ENCODE measurements at regions not wholly inside any gene's neighbourhood (a gene's known extent, or its start where the extent isn't known, plus 50 kb on each side); places are given as distances from the start of the nearest gene placed in this dataset.
"Not testable (repeated sequence)": the region's sequence is repeated elsewhere in the genome, so short reads cannot be mapped to it uniquely, and the experiment has no call there.

DNA sequence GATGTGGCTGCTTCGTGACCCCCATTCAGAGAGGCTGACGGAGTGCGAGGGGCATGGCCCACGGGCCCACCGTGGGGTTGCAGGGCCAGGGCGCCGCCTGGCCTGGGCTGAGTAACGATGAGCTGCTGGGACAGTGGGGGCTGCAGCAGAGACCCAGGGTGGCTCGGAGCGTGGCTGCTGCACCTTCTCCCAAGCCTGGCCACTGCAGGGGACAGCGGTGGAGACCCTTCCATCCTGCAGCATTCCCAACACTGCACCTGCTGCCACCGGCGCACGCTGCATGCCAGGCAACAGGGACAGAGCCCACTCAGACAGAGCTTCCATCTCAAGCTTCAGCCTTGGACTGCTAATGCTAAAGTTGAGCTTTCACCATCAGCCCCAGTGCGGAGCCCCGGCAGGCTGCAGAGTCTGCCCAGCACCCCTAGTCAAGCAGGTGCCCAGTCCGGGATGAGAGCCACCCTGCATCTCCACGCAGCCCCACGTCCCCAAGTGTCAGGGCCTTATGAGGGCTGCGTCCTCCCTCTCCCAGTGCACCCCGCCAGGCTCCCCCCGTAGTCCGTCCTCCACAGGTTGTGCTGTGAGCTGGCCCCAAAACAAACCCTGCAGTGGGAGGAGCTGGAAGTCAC is 89.4 kb upstream of the AFDN start:
- DNase-seq = no peak

- DNase-seq = no peak
These were observed 88.3 kb upstream of the AFDN start for GRCh38 chr6:167738386-167738785.

- DNase-seq = no peak
These were observed 86.8 kb upstream of the AFDN start for GRCh38 chr6:167739721-167740475.

- no peak for DNase-seq
These were observed 83.9 kb upstream of the AFDN start for GRCh38 chr6:167742719-167743303.

DNA sequence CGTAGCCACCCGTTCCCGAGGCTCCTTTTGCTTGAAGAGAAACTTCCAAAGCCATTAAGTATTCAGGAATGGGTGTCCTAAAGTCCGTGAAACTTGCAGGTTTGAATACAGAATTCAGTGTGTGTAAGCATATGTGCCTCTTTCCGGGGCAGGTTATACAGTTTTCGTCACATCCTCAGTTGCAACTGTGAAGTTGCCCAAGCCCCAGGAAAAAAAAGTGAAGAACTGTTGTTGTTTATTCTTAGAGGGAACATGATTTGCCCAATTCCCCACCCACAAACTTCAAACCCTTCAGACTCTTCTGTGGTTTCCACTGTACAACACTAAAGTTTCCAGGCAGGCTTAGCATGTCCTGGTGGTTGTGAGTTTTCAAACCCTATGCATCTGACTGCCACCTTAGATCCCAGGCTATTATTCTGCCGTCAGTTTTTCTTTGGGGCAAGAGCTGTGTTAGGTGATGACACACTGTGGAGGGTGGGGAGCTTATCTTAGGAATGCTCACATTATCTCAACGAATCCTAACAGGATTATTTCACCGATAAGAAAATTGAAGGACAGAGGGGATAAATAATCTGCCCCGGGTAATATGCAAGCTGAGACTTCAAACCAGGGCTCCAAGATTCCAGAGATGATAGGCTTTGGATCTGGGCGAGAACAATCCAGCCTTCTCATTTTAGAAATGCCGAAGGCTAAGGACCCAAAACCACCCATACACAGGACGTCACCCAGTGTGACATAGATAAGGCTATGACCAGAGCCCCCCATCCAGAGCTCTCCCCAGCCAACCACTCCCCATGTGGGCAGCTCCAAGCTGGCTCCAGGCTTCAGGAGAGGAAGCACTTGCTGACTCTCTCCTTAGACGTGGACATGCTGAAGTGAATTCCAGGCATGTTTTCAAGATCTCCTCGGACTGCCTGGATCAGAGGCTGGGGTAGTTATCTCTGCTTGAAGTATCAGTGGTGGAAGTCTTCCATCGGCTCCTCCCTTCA is 81.7 kb upstream of the AFDN start:
- DNase-seq = no peak

GRCh38 chr6:167745670-167746389 is 80.9 kb upstream of the AFDN start:
- no peak for DNase-seq

GRCh38 chr6:167746390-167746907 is 80.3 kb upstream of the AFDN start:
- DNase-seq = no peak

- DNase-seq = no peak
These were observed 79.7 kb upstream of the AFDN start for GRCh38 chr6:167746975-167747374.

- DNase-seq = no peak
These were observed 79.1 kb upstream of the AFDN start for GRCh38 chr6:167747645-167748044.

DNA sequence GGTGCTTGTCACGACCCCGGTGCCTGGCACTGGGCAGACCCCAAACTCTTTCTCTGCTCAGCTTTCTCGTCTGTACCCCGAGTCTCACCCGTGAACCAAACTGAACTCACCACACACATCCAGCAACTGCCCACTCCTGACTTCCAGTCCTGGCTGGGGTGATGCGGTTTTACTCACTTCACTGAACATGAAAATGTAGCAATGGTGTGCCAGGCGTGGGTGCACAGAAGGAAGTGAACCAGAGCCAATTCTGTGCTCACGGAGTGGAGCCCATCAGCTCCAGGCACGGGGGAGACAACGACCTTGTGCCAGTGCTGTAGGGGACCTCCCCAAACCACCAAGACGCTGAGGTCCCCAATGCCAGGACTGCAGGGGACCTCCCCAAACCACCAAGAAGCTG is 78.7 kb upstream of the AFDN start:
- no peak for DNase-seq

- DNase-seq = no peak
These were observed 78.0 kb upstream of the AFDN start for GRCh38 chr6:167748458-167749379.

DNA sequence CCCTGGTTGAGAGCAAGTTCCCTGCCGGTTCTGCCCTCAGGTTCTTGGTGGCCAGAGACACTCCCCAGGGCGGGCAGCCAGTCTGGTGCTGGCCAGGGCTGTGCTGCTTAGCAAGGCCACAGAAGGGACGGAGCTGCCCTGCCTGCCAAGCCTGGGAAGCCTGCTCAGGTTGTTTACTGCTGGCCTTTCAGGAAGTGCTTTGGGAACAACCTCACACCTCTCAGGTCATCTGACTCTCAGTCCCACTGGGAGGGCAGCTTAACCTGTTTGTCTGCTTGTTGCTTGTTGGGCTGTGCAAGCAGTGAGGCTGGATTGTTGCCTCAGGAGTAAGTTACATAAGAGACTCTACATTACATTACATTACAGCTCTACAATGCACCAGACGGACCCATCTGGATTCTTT is 75.8 kb upstream of the AFDN start:
- DNase-seq = no peak

GRCh38 chr6:167751579-167752115 is 75.1 kb upstream of the AFDN start:
- DNase-seq = no peak

- not testable (repeated sequence) for DNase-seq
These were observed 73.4 kb upstream of the AFDN start for GRCh38 chr6:167753281-167753680.

- DNase-seq = no peak
These were observed 72.0 kb upstream of the AFDN start for GRCh38 chr6:167754691-167755090.

DNA sequence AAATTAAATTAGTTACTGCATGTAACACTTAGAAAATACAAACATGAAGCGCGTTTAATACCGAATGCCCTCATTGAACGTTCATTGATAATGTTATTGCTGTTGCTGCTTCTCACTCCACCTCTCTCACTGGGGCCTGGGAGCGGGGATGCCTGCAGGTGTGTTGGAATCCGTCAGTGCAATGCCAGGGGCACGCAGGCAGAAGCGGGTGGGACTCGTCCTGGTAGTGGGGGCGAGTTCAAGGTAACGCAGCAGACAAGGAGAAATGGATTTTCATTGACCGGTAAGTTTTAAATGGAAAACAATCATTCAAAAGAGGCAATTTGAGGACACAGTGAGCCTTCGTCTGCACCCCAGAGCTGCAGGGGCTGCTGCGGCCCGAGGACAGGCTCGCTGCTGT is 71.2 kb upstream of the AFDN start:
- no peak for DNase-seq

GRCh38 chr6:167756597-167756996 is 70.1 kb upstream of the AFDN start:
- no peak for DNase-seq

- no peak for DNase-seq
These were observed 69.5 kb upstream of the AFDN start for GRCh38 chr6:167757249-167757648.

- DNase-seq = no peak
These were observed 68.9 kb upstream of the AFDN start for GRCh38 chr6:167757821-167758220.

- no peak for DNase-seq
These were observed 68.2 kb upstream of the AFDN start for GRCh38 chr6:167758309-167759023.

Data from stimulated activated CD4-positive, alpha-beta T cell treated with anti-CD3 and anti-CD28 coated beads, Interleukin-4, amount 100 ng/mL, for 4 hours (primary cell).